HG03159 (cell line): ENCODE measurements at regions not wholly inside any gene's neighbourhood (a gene's known extent, or its start where the extent isn't known, plus 50 kb on each side); places are given as distances from the start of the nearest gene placed in this dataset.
A peak's percentile ranks its signal among the peaks of the same experiment; 100 is the strongest.
"Not testable (repeated sequence)": the region's sequence is repeated elsewhere in the genome, so short reads cannot be mapped to it uniquely, and the experiment has no call there.

Source experiments
- ATAC-seq: cut with Tn5 transposase; IDR thresholded peaks from one replicate; pipeline ENCODE4 v1.9.1; 2021; ENCODE audit warnings: mild to moderate bottlenecking, moderate library complexity; ENCODE audit not compliant: unreplicated experiment

DNA sequence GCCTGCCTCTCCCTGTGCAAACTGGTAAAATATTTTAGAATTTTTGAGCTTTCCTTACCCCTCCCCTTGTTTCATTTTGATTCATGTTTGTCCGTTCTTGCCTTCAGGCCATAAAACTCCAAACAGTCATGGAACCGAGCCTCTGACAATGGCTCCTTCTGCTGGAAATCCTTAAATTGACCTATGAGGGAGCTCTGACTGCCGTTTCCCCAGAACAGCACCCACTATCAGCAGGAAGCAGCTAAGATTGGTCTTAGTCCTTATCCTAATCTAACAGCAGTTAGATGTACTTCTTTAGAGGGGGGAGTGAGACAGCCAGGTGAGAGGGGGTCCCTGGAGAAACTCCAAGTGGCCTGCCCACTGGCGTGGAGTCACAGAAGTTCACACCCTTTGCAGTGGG lies 106.7 kb downstream of the FAM174A start:
- no peak for ATAC-seq

GRCh38 chr5:100643473-100643872 lies 108.3 kb downstream of the FAM174A start:
- no peak for ATAC-seq

GRCh38 chr5:100644185-100644584 lies 109.0 kb downstream of the FAM174A start:
- ATAC-seq, result no peak

DNA sequence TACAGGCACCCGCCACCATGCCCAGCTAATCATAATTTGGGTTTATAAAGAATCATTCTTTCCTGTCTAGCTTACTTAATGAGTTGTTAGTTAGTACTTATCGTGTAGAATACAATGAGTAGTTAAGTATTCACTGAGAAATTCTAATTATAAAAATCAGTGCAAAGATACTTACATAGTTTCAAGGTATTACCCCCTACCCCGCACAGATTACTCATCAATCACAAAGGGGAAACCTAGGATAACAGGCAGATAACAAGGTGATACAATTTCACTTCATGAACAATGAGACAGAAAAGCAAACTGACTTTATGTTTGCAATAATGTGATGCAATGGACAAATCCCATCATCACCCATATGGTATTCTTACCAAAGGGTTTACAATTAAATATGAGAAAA lies 109.6 kb downstream of the FAM174A start:
- no peak for ATAC-seq

DNA sequence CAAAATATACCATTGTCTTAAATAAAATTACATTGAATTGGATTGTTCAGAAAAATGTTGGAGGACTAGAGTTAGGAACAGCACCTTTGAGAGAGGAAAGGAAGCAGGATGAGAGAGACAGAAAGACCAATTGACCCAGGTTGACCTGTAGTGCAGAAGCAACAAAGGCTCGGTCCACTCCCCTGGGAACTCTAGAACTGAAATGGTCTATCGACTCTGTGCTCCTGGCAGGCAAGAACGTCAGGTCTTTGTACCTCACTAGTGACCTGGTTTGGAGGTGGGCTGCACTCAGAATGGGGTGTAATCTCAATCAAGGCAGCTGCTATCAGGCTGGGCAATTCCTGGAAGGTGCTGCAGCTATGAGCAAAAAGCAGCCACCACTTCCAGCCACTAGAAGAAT lies 110.8 kb downstream of the FAM174A start:
- ATAC-seq, result no peak

- ATAC-seq, result no peak
Measured at GRCh38 chr5:100646691-100647090, 111.5 kb downstream of the FAM174A start.

DNA sequence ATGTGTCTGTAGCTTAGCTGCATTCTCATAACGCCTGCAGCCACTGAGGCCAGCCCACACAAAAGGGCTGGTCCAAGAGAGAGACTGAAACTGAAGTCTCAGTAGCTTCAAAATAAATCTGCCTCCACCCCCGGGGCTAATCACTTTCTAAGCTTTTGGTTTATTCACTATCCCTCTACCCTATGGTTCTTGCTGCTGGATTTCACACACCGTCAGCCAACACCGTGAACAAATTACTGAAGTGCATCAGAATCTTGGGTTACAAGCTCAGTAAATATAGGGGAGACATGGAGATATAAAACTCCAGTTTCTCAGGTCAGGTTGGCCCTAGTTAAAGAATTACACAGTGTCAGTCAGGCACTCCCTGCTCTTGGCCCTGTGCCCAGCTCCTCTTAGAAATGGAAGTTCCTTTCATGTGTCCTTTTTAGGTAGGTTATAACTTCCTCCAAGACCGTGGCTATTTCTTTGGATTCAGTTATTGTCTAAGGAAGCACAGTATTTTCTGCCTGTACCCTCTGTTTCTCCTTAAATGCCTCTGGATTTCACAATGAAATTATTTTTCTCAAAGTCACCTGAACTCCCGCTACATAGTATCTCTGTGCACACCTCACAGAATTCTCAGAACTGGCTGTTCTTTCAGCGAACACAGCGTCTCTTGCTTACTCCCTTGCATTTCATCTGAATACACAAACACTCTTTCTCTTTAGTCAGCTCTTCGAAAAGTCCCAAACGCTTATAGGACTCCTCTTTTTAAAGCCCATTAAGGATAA lies 112.5 kb downstream of the FAM174A start:
- peak; percentile 81 for ATAC-seq

- ATAC-seq, result no peak
Measured at GRCh38 chr5:100654895-100655294, 119.7 kb downstream of the FAM174A start.

GRCh38 chr5:100656771-100657170 lies 121.6 kb downstream of the FAM174A start:
- not testable (repeated sequence) for ATAC-seq

- ATAC-seq, result no peak
Measured at GRCh38 chr5:100659080-100659795, 124.1 kb downstream of the FAM174A start.

- ATAC-seq, result no peak
Measured at GRCh38 chr5:100664140-100664539, 129.0 kb downstream of the FAM174A start.

- ATAC-seq, result peak; percentile 54
Measured at GRCh38 chr5:100667161-100667630, 132.0 kb downstream of the FAM174A start.

DNA sequence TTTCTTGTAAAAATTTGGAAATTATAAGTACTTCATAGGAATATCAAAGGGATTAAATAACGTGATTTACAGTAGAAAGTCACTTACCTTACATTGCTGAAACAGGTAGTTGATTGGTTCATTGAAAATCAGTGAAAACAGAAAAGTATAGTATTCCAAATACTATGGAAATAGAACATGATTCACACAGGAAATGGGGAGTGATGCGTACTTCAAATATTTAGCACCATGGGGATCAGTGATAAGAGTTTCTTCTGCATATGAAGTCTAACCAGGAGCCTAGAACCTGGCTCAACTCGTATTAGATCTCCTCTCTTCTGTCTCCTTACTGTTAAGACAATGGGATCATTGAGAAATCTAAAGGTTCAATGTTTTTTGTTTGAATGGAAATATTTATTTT lies 133.3 kb downstream of the FAM174A start:
- no peak for ATAC-seq

- ATAC-seq, result no peak
Measured at GRCh38 chr5:100676817-100677631, 141.8 kb downstream of the FAM174A start.

GRCh38 chr5:100682625-100683024 lies 147.5 kb downstream of the FAM174A start:
- no peak for ATAC-seq

DNA sequence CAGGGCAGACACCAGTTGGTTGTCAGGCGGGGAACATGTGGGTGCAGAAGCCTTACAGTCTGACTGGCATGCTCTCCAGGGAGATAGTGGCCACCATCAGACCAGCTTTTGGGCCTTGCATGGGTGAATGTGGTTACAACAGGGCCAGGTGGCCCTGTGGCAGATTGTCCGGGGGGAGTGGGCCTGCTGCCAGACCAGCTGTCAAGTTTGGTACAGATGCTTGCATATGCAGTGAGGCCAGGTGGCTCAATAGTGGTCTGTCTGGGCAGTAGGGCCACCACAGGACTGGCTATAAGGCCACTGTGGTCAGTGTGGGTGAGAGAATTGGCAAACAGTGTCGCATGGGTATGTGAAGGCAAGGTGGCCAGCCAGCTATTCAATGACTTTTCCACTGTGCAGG lies 148.7 kb downstream of the FAM174A start:
- ATAC-seq, result no peak

DNA sequence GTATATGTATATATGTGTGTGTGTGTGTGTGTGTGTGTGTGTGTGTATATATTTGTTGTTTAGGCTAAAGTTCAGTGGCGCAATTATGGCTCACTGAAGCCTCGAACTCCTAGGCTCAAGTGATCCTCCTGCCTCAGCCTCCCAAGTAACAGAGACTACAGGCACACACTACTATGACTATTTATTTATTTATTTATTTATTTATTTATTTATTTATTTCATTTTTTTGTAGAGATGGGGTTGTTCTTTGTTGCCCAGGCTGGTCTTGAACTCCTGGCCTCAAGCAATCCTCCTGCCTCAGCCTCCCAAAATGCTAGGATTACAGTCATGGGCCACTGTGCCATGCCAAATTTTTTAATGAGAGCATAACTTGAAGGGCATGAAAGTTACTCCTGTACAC lies 149.9 kb downstream of the FAM174A start:
- ATAC-seq, result not testable (repeated sequence)

DNA sequence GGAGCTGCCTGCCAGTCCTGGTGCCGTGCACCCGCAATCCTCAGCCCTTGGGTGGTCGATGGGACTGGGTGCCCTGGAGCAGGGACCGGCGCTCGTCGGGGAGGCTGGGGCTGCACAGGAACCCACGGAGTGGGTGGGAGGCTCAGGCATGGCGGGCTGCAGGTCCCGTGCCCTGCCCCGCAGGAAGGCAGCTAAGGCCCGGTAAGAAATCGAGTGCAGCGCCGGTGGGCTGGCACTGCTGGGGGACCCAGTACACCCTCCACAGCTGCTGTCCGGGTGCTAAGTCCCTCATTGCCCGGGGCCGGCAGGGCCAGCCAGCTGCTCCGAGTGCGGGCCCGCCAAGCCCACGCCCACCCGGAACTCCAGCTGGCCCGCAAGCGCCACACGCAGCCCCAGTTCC lies 153.7 kb downstream of the FAM174A start:
- ATAC-seq, result not testable (repeated sequence)

- no peak for ATAC-seq
Measured at GRCh38 chr5:100690036-100690560, 154.9 kb downstream of the FAM174A start.

DNA sequence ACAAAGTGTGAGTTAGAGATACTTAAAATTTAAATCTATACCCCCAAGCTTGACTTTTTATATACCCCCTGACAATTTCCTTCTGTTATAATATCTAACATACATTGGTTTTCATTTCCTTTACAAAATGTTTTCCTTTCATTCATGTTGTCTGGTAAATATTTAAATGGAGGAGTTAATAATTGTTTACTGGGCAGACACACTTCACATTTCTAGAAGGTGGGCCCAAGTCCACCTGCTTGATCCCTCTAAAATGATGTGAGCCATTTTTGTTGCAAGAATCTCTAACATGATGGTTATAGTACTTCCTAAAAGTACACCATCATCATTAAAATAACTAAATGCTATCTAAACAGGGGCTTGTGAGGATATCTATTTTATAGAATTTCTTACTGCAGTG lies 155.9 kb downstream of the FAM174A start:
- no peak for ATAC-seq

- ATAC-seq, result no peak
Measured at GRCh38 chr5:100691548-100691947, 156.4 kb downstream of the FAM174A start.
